Cardiac muscle cell (in vitro differentiated cells and primary cell): ENCODE measurements at regions not wholly inside any gene's neighbourhood (a gene's known extent, or its start where the extent isn't known, plus 50 kb on each side); places are given as distances from the start of the nearest gene placed in this dataset.

ENCODE experiments used
- DNase-seq, 2 donors: peaks; one replicate each; pipeline versions ENCODE4 v3.0.0 to v3.0.0-alpha.2; 2010 to 2017; ENCODE audit warnings: low read depth in 1 of 2, low spot score in 1 of 2
- H3K27ac ChIP-seq: fragments of 200-600 bp; sonication (generic); 2 replicates; pipeline ENCODE4 v1.5.1; 2016
- H3K27me3 ChIP-seq: fragments of 200-600 bp; sonication (generic); 2 replicates; pipeline ENCODE4 v1.6.0; 2016; ENCODE audit warnings: control low read depth
- H3K36me3 ChIP-seq: fragments of 200-600 bp; sonication (generic); 2 replicates; pipeline ENCODE4 v1.5.1; 2016; ENCODE audit warnings: control low read depth
- H3K4me1 ChIP-seq: fragments of 200-600 bp; sonication (generic); 2 replicates; pipeline ENCODE4 v1.8.1; 2017; ENCODE audit warnings: low read depth, mild to moderate bottlenecking, mixed run types
- H3K4me3 ChIP-seq: fragments of 200-600 bp; sonication (generic); 2 replicates; pipeline ENCODE4 v1.5.1; 2016; ENCODE audit warnings: mild to moderate bottlenecking
- H3K9me3 ChIP-seq: fragments of 200-600 bp; sonication (generic); 2 replicates; pipeline ENCODE4 v1.5.1; 2017; ENCODE audit warnings: low read depth, mild to moderate bottlenecking, control low read depth
- CTCF ChIP-seq: IDR thresholded peaks from 2 replicates; pipeline ENCODE4 v1.5.1; 2012; ENCODE audit warnings: low read depth, mild to moderate bottlenecking, low read length

- peak in 1 of 2 donors; percentile 61 for DNase-seq
- no peaks in the 10 kb centered on the region for H3K36me3 ChIP-seq
- no peaks in the 10 kb centered on the region for H3K4me1 ChIP-seq
- TF ChIP-seq CTCF: no peak
- H3K4me3 ChIP-seq: no peak overlapping the region
- H3K9me3 ChIP-seq: no peaks in the 10 kb centered on the region
- H3K27ac ChIP-seq: no peak overlapping the region
- no peaks in the 10 kb centered on the region for H3K27me3 ChIP-seq
Measured at GRCh38 chr11:110525883-110526282, 96.1 kb downstream of the FDX1 start.

- no peak overlapping the region for H3K4me3 ChIP-seq
- no peak for TF ChIP-seq CTCF
- H3K27ac ChIP-seq: no peak overlapping the region
- no peaks in the 10 kb centered on the region for H3K36me3 ChIP-seq
- H3K9me3 ChIP-seq: no peaks in the 10 kb centered on the region
- no peak for DNase-seq
- H3K4me1 ChIP-seq: peaks cover 3% of the 10 kb centered on the region
- H3K27me3 ChIP-seq: no peaks in the 10 kb centered on the region
Measured at GRCh38 chr11:110526323-110526722, 96.6 kb downstream of the FDX1 start.
